HCT116 (cell line): ENCODE measurements at regions not wholly inside any gene's neighbourhood (a gene's known extent, or its start where the extent isn't known, plus 50 kb on each side); places are given as distances from the start of the nearest gene placed in this dataset.

ENCODE experiments used
- CBX3 ChIP-seq: IDR thresholded peaks from 2 replicates; pipeline ENCODE4 v1.6.1; 2012; ENCODE audit warnings: low read depth
- CTCF ChIP-seq, 3 experiments: fragments of 200-600 bp in 1 of 3; sonication (generic) in 1 of 3; IDR thresholded peaks in 2 of 3; conservative IDR thresholded peaks in 1 of 3; 2 replicates each; pipeline ENCODE4 v1.5.1; 2012 to 2017; ENCODE audit warnings: low read depth in 2 of 3, low read length in 2 of 3, antibody characterized with exemption in 1 of 3, borderline replicate concordance in 1 of 3, control low read depth in 1 of 3, mild to moderate bottlenecking in 1 of 3, mixed read lengths in 1 of 3, mixed run types in 1 of 3, moderate library complexity in 1 of 3; ENCODE audit not compliant: insufficient read depth in 1 of 3
- EZH2 ChIP-seq: fragments of 200-600 bp; sonication (generic); IDR thresholded peaks from 2 replicates; pipeline ENCODE4 v1.6.1; 2017; ENCODE audit warnings: antibody characterized with exemption, mixed run types
- EZH2phosphoT487 ChIP-seq: fragments of 200-600 bp; IDR thresholded peaks from 2 replicates; pipeline ENCODE4 v1.6.1; 2018; ENCODE audit warnings: antibody characterized with exemption, borderline replicate concordance
- POLR2A ChIP-seq: IDR thresholded peaks from 2 replicates; pipeline ENCODE4 v1.7.0; 2011; ENCODE audit warnings: borderline replicate concordance; ENCODE audit not compliant: insufficient read depth, insufficient read length; ENCODE audit errors: extremely low read depth
- POLR2AphosphoS5 ChIP-seq: IDR thresholded peaks from 2 replicates; pipeline ENCODE4 v1.6.1; 2011; ENCODE audit warnings: mild to moderate bottlenecking, low read depth, low read length, moderate library complexity
- SIN3A ChIP-seq: IDR thresholded peaks from 2 replicates; pipeline ENCODE4 v1.6.1; 2012; ENCODE audit warnings: low read depth
- SP1 ChIP-seq: IDR thresholded peaks from 2 replicates; pipeline ENCODE4 v1.6.1; 2012; ENCODE audit warnings: low read depth
- SRF ChIP-seq: IDR thresholded peaks from 2 replicates; pipeline ENCODE4 v1.6.1; 2012; ENCODE audit warnings: low read depth
- ZBTB33 ChIP-seq: IDR thresholded peaks from 2 replicates; pipeline ENCODE4 v1.6.1; 2011; ENCODE audit warnings: mild to moderate bottlenecking, low read length, moderate library complexity; ENCODE audit not compliant: insufficient replicate concordance; ENCODE audit errors: extremely low read depth

- TF ChIP-seq CBX3 = no peak
- TF ChIP-seq POLR2A = no peak
- no peak for TF ChIP-seq CTCF (IDR thresholded peaks at IDR 0.05 in 2 of 3, conservative IDR thresholded peaks at IDR 0.05 in 1 of 3; ENCODE audit: borderline replicate concordance in 1 of 3, insufficient read depth in 1 of 3, low read depth in 2 of 3, low read length in 2 of 3)
- no peak for TF ChIP-seq SP1
- TF ChIP-seq SIN3A = no peak
- TF ChIP-seq POLR2AphosphoS5 = no peak
- TF ChIP-seq EZH2 = no peak
- TF ChIP-seq SRF = no peak
- TF ChIP-seq EZH2phosphoT487 = no peak
- TF ChIP-seq ZBTB33 = no peak
Observed at GRCh38 chr9:38298904-38299303, 93.6 kb upstream of the ALDH1B1 start.
